Keratinocyte (primary cell): ENCODE measurements at regions not wholly inside any gene's neighbourhood (a gene's known extent, or its start where the extent isn't known, plus 50 kb on each side); places are given as distances from the start of the nearest gene placed in this dataset.

Source experiments
- CTCF ChIP-seq, 3 experiments: IDR thresholded peaks in 1 of 3; conservative IDR thresholded peaks in 1 of 3; optimal IDR thresholded peaks in 1 of 3; 2 replicates in 2 of 3; 3 replicates in 1 of 3; pipeline versions ENCODE3 to v1.5.1; 2011; ENCODE audit warnings: low read length in 3 of 3, mild to moderate bottlenecking in 3 of 3, moderate library complexity in 2 of 3, control low read depth in 1 of 3, inconsistent platforms in 1 of 3; ENCODE audit not compliant: insufficient read depth in 2 of 3; ENCODE audit errors: extremely low read depth in 1 of 3
- EZH2 ChIP-seq: IDR thresholded peaks from one replicate; pipeline ENCODE4 v1.6.1; 2012; ENCODE audit warnings: inconsistent platforms, mild to moderate bottlenecking, low read length, moderate library complexity

GRCh38 chr15:36251450-36251849 lies 328.0 kb upstream of the CDIN1 start:
- TF ChIP-seq CTCF (optimal IDR thresholded peaks at IDR 0.05 in 1 of 3, IDR thresholded peaks at IDR 0.05 in 1 of 3, conservative IDR thresholded peaks at IDR 0.05 in 1 of 3; ENCODE audit: extremely low read depth in 1 of 3, insufficient read depth in 2 of 3, low read length in 3 of 3) (no peak), EZH2 (no peak)
